HL-60 (cell line): ENCODE measurements at regions not wholly inside any gene's neighbourhood (a gene's known extent, or its start where the extent isn't known, plus 50 kb on each side); places are given as distances from the start of the nearest gene placed in this dataset.

Experiments
- CTCF ChIP-seq: IDR thresholded peaks from one replicate; pipeline ENCODE4 v1.5.1; 2011; ENCODE audit warnings: low read length, control low read depth, inconsistent platforms; ENCODE audit not compliant: insufficient read depth
- SPI1 ChIP-seq: IDR thresholded peaks from 2 replicates; pipeline ENCODE4 v1.6.1; 2012; ENCODE audit warnings: low read depth, mild to moderate bottlenecking, borderline replicate concordance
- TF ChIP-seq, protein P1 (sequence below): IDR thresholded peaks from 2 replicates; pipeline ENCODE4 v1.6.1; 2012; ENCODE audit warnings: low read depth; ENCODE audit not compliant: insufficient replicate concordance

- TF ChIP-seq SPI1 (no peak), CTCF (no peak)
- TF ChIP-seq, protein P1, sequence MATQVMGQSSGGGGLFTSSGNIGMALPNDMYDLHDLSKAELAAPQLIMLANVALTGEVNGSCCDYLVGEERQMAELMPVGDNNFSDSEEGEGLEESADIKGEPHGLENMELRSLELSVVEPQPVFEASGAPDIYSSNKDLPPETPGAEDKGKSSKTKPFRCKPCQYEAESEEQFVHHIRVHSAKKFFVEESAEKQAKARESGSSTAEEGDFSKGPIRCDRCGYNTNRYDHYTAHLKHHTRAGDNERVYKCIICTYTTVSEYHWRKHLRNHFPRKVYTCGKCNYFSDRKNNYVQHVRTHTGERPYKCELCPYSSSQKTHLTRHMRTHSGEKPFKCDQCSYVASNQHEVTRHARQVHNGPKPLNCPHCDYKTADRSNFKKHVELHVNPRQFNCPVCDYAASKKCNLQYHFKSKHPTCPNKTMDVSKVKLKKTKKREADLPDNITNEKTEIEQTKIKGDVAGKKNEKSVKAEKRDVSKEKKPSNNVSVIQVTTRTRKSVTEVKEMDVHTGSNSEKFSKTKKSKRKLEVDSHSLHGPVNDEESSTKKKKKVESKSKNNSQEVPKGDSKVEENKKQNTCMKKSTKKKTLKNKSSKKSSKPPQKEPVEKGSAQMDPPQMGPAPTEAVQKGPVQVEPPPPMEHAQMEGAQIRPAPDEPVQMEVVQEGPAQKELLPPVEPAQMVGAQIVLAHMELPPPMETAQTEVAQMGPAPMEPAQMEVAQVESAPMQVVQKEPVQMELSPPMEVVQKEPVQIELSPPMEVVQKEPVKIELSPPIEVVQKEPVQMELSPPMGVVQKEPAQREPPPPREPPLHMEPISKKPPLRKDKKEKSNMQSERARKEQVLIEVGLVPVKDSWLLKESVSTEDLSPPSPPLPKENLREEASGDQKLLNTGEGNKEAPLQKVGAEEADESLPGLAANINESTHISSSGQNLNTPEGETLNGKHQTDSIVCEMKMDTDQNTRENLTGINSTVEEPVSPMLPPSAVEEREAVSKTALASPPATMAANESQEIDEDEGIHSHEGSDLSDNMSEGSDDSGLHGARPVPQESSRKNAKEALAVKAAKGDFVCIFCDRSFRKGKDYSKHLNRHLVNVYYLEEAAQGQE: no peak
These were observed 320.9 kb upstream of the FSIP2 start for GRCh38 chr2:185417688-185418087.
